DND-41 (cell line): ENCODE measurements at regions not wholly inside any gene's neighbourhood (a gene's known extent, or its start where the extent isn't known, plus 50 kb on each side); places are given as distances from the start of the nearest gene placed in this dataset.

Experiments
- EZH2 ChIP-seq: IDR thresholded peaks from 3 replicates; pipeline ENCODE4 v1.6.1; 2012; ENCODE audit warnings: borderline replicate concordance, low read depth, mild to moderate bottlenecking, moderate library complexity, low read length, inconsistent platforms; ENCODE audit not compliant: severe bottlenecking
- TF ChIP-seq, protein P1 (sequence below): IDR thresholded peaks from 2 replicates; pipeline ENCODE4 v1.5.1; 2012; ENCODE audit warnings: borderline replicate concordance, low read length, moderate library complexity, mild to moderate bottlenecking; ENCODE audit not compliant: poor library complexity, severe bottlenecking; ENCODE audit errors: extremely low read depth

DNA sequence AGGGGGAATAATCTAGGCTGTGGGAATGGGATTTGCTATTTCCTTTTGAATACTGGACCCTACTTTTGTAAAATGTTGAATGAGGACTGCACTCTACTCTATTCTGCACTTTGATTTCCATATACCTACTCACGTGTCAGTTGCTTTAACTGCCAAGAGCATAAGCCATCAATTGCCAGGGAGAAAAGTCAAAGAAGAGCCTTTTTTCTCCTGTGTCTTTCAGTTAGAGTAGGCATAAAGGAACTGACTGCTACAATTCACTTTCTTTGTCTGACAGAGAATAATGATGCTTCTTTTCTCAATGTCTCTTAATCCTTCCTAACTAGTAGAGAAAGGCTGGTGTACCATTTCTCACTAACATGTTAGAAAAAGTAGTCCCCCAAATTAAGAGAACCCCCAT, 231.6 kb downstream of the ELAVL2 start:
- TF ChIP-seq, protein P1, sequence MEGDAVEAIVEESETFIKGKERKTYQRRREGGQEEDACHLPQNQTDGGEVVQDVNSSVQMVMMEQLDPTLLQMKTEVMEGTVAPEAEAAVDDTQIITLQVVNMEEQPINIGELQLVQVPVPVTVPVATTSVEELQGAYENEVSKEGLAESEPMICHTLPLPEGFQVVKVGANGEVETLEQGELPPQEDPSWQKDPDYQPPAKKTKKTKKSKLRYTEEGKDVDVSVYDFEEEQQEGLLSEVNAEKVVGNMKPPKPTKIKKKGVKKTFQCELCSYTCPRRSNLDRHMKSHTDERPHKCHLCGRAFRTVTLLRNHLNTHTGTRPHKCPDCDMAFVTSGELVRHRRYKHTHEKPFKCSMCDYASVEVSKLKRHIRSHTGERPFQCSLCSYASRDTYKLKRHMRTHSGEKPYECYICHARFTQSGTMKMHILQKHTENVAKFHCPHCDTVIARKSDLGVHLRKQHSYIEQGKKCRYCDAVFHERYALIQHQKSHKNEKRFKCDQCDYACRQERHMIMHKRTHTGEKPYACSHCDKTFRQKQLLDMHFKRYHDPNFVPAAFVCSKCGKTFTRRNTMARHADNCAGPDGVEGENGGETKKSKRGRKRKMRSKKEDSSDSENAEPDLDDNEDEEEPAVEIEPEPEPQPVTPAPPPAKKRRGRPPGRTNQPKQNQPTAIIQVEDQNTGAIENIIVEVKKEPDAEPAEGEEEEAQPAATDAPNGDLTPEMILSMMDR = no peak
- no peak for TF ChIP-seq EZH2
